Hematopoietic multipotent progenitor cell treated with erythropoietin and hydrocortisone succinate and interleukin-3 and kit ligand, for 8 days (in vitro differentiated cells): ENCODE measurements at regions not wholly inside any gene's neighbourhood (a gene's known extent, or its start where the extent isn't known, plus 50 kb on each side); places are given as distances from the start of the nearest gene placed in this dataset.

Source experiments
- DNase-seq: peaks from one replicate; pipeline ENCODE4 v3.0.0-alpha.2; 2015

DNA sequence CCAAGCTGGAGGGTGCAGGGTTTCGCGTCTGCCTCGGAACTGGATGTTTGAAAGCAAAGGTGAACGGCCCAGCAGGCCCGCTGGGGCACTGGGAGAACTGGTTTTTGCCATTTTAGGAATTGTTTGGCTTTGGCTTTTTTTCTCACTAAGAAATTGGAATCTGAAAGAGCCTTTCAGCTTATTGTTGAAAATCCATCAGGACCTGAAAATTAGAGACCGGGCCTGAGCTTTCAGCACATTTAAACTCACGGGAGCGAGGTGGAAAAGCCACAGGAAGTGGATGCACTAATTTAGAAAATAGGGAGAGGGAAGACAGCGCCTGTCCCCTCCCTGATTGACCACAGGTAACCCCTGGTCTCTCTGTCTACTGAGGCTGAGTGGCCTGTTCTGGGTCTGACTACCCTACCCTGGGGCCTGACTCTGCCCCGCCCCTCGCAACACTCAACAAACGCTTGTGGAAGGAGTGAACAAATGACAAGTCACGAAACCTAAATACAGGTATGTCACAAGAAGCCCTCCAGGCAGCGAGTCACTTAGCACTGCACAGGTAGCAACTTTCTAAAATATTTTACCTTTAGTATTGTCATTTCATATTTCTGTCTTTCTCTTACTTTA is 100.3 kb upstream of the MBOAT2 start:
- DNase-seq = no peak

DNA sequence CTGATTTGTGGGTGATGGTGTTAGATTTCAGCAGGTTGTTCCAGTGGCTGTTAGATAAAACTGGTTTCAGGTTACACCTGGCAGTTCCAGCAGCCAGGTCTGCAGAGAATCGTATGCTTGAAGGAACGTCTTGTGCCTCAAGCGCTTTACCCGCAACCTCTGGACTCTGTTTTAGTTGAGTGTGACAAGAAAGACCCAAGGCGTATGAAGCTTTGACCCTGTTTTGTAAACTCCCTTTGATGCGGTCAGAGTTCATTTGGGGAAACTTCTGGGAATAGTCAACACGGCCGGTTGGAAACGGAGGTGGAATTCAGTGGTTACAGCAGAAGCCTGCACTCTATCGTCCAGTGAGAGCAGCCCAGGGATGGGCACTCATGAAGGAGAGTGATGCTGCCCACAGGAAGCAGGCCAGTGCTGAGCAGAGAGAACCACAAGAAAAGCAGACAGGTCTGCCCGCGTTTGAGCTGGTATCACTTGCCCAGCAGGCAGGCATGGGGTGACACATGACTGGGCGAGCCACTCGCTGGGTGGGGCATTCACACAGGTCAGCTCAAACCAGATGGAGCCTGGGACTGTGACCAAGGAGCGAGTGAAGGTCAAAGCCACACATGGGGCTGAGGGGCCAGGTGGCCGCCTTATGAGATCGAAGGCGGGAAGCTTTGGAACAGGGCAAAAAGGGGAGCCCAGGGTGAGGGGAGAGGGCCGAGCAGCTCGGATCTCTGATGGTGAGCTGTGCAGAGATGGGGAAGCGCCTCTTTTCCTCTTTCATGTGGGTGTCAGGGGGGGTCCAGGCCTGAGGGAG is 99.6 kb upstream of the MBOAT2 start:
- DNase-seq = peak; percentile 13

DNA sequence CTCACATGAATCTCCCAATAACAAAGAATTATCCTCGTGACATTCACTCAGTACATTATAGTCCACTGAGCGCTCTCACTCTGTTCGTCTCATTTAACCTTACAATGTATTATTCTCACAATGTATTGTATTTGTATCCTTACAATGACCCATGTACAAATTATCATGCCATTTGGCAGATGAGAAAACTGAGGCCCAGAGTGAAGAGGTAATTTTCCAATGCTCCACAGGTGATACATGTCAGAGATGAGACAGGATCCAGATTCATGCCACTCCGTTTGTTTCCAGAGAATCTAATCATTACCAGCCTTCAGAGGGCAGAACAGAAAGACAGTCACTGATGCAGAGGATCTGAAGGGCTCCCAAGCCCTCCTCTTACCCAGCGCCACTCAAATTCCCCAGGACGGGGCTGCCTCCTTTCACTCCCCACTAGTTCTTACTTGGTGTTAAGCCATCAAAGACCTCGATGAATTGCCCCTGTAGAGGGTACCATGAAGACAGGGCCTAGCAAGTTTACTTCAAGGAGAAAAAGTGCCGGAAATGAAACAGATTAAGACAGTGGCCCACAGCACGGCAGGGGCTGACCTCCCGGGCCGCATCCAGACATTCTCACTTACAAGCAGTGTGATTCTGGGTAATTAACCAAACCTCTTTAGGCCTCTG is 98.4 kb upstream of the MBOAT2 start:
- DNase-seq = no peak

DNA sequence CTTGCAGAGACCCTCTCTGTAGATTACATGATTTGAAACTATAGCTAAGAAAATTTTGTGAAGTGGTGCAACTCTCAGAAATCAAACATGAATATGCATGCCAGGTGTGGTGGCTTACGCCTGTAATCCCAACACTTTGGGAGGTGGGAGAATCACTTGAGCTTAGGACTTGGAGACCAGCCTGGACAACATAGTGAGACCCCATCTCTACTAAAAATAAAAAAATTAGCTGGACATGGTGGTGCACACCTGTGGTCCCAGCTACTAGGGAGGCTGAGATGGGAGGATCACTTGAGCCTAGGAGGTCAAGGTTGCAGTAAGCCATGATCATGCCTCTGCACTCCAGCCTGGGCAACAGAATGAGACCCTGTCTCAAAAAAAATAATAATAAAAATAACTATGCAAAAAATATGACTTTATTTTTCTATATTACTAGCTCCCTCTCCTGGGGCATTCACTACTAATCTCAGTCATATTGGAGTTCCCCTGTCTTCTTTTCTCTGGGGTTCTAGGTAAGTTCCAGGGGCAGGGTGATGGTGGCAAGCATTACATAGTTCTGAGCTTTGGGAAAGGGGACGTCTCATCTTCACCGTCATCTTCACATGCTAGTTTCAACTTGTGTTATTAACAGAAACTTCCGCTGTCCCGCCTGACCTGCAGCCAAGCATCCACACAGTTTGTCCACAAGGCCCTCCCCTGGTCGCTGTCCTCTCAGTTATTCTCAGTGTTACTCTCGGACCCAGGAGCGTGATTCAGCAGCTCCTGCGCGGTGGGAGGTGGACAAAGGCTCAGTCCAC is 96.8 kb upstream of the MBOAT2 start:
- DNase-seq = no peak

DNA sequence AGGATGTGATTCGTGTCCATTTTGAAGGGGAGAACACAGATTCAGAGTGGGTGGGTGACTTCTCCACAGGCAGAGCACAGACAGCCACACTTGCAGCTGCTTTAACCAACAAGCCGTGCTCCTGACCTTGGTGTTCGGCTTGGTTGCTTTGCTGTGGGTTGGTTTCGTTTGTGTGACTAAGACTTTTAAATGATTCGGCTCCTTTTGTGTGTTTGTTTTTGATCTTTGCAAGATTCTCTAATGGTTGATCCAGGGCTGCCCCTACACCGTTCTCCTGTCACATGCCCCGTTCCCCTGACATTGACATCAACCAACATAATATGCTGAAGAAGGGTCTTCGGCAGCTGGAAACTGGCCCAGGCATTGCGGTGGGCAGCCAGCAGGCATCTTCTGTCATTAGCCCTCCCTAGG is 95.9 kb upstream of the MBOAT2 start:
- no peak for DNase-seq

DNA sequence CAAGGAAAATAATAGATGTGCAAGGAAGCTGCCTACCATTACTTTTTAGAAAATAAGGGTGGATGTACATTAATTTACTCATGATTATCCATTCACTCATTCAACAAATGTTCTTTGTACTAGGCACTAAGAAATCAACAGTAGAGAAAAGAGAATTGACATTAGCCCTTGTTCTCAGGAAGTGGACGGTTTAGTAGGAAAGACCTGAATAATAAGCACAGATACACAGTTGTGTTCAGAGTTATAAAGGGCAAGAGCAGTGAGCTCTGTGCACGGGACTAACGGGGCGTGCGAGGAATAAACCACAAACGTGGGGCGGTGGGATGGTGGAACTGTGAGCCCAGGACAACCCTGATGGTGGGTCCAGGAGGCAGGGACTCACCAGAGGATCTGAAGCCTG is 94.4 kb upstream of the MBOAT2 start:
- DNase-seq = no peak

DNA sequence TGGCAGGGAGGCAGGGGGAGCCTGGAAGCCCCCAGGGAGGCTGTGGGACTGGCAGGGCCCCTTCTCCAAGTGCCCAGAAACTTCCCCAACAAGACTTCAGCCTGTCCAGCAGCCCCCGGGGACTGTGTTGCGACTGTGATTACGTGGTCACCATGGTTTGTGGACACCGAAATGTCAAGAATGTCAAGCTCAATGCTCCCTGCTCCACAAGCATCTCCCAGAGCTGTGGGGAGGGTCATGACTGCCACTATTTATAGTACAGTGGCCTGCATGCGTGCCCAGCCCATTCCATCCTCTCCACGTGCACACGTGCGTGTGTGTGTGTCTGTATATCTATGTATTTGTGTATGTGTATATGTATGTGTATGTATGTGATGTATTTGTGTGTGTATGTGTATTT is 93.8 kb upstream of the MBOAT2 start:
- DNase-seq = no peak

DNA sequence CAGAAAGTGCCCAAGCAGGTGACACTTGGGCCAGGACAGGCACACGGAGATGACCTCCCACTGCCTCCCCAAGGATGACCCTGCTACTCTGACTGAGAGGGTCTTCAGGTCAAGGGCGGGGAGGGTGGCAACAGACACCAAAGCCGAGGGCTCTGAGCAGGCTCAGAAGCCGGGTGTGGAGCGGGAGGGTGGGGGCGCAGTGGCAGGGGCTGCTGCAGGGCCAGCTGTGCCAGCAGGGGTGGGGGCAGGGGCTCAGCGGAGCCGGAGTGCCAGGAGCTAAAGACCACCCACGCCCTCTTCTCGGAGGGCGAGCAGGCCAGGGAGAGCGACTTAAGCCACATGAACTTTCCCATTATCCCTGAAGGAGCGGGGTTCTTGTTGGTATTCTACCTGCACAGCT is 93.3 kb upstream of the MBOAT2 start:
- DNase-seq = no peak

DNA sequence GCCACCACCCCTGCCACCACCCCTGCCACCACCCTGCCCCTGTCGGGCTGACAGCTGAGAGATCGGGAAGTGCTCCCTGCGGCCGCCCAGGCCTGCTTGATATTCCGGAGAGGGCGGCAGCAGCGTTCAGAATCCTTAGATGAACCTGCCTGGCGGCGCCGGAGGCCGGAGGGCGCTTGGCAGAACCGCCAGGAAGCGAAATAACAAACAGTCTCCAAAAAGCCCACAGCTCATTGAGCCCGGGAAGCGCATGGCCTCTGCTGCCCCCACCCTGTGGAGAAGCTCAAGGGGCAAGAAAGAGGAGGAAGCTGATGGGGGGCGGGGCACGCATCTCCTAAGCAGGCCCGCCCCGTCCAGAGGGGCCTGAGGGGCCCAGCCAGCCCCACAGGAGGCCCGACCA is 92.2 kb upstream of the MBOAT2 start:
- peak; percentile 58 for DNase-seq

DNA sequence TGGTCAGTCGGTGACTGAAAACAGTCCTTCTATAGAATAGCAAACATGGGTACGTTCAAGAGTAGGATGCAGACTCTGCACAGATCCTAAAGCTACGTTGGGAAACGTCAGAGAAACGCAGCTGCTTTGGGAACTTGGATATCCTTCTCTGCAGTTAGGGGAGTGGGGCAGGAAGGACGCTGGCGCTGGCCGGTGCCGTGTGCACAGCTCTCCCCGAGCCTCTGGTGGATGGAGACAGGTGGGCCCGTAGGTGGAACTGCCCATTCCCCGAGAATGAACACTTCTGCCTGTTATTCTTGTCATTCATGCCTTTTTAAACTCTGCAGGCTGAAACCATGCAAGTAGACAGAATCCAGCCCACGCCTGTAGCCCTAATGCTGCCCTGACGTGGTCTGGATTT is 91.7 kb upstream of the MBOAT2 start:
- DNase-seq = no peak

DNA sequence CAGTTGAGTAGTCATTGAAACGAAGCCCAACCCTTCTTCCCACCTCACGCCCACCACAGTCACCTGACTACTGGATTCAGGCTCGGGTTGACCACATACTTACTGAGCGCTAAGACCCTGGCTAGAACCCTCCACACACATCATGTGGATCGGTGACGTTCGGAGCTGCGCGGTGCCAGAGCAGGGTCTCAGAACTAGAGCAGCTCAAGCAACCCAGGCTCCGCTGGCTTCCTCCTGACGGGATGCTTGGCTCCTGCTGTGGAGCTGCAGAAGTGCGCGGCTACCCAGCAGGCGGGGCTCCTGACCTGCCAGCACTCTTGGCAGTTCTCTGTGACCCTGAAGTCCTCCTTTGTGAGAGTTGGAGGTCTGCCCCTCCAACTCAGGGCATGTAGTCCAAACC is 90.6 kb upstream of the MBOAT2 start:
- DNase-seq = no peak

DNA sequence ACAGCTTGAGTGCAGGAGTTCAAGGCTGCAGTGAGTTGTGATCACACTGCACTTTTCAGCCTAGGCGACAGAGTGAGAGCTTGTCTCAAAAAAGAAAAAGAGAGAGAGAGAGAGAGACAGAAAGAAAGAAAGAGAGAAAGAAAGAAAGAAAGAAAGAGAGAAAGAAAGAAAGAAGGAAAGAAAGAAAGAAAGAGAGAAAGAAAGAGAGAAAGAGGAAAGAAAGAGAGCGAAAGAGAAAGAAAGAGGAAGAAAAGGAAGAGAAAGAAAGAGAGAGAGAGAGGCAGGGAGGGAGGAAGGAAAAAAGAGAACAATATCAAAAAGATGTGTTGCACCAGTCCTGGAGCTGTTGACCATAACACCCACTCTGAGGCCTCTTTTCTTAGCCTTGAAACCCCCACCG is 89.8 kb upstream of the MBOAT2 start:
- no peak for DNase-seq

DNA sequence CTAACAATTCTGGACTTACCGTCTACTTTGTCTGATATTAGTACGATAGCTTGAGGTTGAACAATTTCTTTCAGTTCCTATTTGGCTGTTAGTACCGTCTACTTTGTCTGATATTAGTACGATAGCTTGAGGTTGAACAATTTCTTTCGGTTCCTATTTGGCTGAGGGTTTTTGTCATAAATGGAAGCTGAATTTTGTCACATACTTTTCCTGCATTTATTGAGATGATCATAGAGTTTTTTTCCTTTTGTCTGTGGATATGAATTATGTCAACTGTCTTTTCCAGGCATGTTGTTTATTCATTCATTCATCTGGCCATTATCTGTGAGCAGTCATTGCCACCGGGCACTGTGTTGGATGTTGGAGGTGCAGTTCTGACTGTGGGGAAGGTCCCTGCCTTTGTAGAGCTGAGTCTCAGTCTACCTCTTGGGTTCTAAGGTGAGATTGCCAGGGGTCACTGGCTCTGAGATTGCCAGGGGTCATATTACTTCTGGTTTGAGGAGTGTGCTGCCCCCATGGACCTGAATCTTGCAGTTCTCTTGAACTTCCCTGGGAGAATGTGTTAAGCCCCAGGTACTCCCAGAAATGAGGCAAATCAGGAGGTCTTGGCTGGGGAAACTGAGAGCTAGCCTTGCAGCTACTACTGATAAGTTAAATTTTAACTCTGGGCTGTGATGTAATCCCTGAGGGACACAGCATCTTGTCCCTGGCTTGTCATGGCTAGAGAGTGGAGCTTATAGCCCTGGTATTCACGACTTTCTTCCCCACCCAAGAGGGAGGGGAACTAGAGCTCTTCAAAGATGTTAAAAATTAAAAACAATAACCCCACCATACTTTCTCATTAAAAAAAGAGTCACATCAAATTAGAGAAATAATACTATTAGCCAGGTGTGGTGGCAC is 89.1 kb upstream of the MBOAT2 start:
- no peak for DNase-seq

DNA sequence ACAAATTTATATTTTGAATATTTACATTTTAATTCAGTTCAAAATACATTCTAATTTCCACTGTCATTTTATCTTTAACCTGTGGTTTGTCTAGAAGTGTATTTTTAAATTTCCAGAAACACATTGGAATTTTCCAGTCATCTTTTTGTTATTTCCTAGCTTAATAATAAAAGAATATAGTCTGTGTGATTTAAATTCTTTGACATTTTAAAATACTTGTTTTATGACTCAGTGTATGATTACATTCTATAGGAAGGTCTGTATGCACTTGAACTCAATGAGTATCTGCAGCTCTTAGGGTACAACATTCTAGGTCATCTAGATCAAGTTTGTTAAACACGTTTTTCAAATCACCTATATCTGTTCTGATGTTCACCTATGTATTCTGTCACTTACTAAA is 88.3 kb upstream of the MBOAT2 start:
- no peak for DNase-seq

DNA sequence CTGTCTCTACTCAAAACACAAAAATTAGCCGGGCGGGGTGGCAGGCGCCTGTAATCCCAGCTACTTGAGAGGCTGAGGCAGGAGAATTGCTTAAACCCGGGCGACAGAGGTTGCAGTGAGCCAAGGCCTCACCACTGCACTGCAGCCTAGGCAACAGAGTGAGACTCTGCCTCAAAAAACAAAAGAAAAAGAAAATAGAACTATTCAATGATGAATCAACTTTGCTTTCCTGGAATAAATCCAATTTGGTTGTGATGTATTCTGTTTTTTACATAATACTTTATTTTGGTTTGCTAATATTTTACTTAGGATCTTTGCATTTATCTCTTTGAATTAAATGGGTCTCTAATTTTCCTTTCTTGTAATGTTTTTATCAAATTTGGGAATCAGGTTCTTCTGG is 86.3 kb upstream of the MBOAT2 start:
- DNase-seq = no peak

DNA sequence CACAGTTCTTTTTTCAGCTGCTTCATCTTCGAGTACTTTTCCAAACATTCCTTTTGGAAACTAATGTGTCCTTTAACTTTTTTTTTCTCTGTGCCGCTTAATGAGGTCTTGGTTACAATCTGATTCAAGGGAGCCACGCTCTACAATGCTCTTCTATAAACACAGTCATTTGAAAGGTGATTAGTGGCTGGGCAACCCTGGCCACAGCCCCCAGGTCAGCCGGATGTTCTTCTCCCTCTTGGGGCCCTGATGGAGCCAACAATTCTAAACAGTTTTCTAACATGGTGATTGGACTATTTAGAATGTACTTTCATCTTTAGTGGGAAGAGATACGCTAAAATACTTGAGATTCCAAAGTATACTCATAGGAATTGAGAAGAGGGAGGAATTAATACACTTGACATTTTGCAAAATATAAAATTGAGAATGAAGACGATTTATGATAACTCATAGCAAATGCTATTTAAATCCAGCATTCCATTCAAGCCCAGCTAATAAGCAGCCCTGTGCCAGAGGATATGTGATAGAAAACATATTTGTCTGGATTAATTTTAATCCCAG is 83.7 kb upstream of the MBOAT2 start:
- no peak for DNase-seq

DNA sequence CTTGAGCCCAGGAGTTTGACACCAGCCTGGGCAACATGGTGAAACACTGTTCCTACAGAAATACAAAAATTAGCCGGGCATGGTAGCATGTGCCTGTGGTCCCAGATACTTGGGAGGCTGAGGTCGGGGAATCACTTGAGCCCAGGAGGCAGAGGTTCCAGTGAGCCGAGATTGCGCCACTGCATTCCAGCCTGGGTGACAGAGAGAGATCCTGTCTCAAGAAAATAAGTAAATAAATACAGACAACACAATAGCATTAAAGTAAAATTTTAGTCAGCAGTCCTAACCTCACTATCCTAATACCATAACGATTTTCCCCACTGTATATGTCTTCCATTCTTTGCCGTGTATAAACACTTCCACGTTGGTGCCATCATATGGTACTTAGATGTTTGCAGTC is 83.0 kb upstream of the MBOAT2 start:
- DNase-seq = no peak

DNA sequence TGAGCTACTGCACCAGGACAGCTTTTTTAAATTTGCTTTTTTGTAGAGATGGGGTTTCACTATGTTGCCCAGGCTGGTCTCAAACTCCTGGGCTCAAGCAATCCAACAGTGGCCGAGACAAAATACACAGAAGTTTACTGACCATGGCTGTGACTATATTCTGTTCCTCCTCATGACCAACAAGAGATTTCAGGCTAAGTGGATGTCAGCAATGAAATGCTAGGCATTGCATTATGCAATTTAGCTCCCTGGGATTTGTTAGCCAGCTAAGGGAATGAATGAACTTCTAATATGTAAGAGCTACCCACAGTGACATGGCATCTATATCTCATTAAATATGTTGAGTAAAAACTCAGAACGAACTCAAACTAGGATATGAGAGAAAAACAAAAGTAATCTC is 81.9 kb upstream of the MBOAT2 start:
- no peak for DNase-seq

DNA sequence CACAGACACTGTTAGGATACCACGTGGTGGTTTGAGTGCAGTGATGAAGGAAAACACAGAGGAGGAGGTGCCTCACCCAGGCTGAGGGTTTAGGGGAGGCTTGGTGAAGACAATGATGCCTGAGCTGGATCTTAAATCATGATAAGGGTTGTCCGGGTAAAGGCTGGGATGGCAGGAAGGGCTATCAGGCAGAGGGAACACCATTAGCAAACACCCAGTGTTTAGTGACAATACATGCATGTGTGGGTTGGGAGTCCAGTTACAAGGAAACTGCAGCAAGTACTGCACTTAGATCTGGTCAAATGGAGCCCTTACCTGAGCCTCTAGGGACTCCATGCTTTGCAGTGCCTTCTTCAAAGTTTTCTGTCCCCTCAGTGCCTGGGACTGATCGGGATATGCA is 79.8 kb upstream of the MBOAT2 start:
- DNase-seq = no peak

DNA sequence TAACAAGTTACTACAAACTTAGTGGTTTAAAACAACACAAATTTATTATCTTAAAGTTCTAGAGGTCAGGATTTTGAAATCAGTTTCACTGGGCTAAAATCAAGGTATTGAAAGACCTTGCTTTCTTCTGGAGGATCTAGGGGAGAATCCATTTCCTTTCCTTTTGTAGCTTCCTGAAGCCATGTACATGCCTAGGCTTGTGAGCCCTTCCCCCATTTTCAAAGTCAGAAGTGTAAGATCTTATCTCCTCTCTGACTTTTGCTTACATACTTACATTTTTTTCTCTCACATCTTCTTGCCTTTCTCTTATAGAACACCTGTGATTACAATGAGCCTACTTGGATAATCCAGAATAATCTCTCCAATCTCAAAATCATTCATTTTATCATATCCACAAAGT is 78.7 kb upstream of the MBOAT2 start:
- no peak for DNase-seq

DNA sequence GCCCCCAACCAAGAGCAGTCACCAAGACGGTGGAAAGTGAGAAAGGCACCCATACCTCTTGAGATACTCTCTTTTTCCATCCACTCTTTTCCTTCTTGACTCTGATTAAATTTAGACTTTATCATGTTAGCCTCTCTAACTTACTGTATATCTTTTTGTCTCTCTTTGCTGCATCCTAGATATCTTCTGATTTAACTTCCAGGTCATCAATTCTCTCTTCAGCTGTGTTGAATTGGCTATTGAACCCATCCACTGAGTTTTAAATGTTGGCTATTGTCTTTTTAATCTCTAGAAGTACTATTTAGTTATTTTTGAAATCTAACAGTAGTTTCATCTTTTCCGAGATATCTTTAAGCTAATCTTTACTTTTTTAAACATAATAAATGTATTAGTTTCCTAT is 78.3 kb upstream of the MBOAT2 start:
- no peak for DNase-seq

DNA sequence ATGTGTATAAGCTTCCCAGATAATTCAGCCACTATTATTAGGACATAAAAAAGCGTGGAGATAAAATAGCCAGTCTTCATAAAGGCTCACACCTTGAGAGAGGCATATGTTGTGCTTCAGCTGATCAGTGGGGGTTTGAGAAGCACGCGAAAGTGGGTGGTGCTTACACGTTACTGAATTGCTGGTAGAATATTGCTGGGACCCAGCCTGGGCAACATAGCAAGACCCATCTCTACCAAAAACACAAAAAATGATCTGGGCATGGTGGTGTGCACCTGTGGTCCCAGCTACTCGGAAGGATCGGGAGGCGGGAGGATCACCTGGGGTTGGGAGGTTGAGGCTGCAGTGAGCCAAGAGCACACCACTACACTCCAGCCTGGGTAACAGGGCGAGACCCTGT is 74.9 kb upstream of the MBOAT2 start:
- DNase-seq = no peak
